BLaER1 treated with 17β-estradiol and CSF1 and Interleukin-3, amounts not matched to agents 10 nM and 100 nM (cell line): ENCODE measurements at regions not wholly inside any gene's neighbourhood (a gene's known extent, or its start where the extent isn't known, plus 50 kb on each side); places are given as distances from the start of the nearest gene placed in this dataset.
"Not testable (repeated sequence)": the region's sequence is repeated elsewhere in the genome, so short reads cannot be mapped to it uniquely, and the experiment has no call there.

ENCODE experiments used
- H3K27ac ChIP-seq, 11 experiments: shearing (Covaris generic); formaldehyde crosslinking; 2 replicates each; pipeline ENCODE4 v1.8.1; 2022
- H3K27me3 ChIP-seq, 11 experiments: shearing (Covaris generic); formaldehyde crosslinking; 2 replicates each; pipeline ENCODE4 v1.8.1; 2022
- H3K36me3 ChIP-seq, 11 experiments: shearing (Covaris generic); formaldehyde crosslinking; 2 replicates each; pipeline ENCODE4 v1.8.1; 2022
- H3K4me1 ChIP-seq, 10 experiments: shearing (Covaris generic); formaldehyde crosslinking; 2 replicates each; pipeline ENCODE4 v1.8.1; 2022
- H3K4me2 ChIP-seq, 11 experiments: shearing (Covaris generic); formaldehyde crosslinking; 2 replicates each; pipeline ENCODE4 v1.8.1; 2022
- H3K4me3 ChIP-seq, 10 experiments: shearing (Covaris generic); formaldehyde crosslinking; 2 replicates each; pipeline ENCODE4 v1.8.1; 2022
- H3K9ac ChIP-seq, 11 experiments: shearing (Covaris generic); formaldehyde crosslinking; 2 replicates each; pipeline ENCODE4 v1.8.1; 2022
- H3K9me3 ChIP-seq, 11 experiments: shearing (Covaris generic); formaldehyde crosslinking; replicated peaks in 1 of 11; 2 replicates each; pipeline ENCODE4 v1.8.1; 2022
- H4K20me1 ChIP-seq, 11 experiments: shearing (Covaris generic); formaldehyde crosslinking; 2 replicates each; pipeline ENCODE4 v1.8.1; 2022
- Cebpa-rat ChIP-seq, 11 experiments: shearing (Covaris generic); IDR thresholded peaks; 2 replicates each; pipeline ENCODE4 v1.8.1; 2022

DNA sequence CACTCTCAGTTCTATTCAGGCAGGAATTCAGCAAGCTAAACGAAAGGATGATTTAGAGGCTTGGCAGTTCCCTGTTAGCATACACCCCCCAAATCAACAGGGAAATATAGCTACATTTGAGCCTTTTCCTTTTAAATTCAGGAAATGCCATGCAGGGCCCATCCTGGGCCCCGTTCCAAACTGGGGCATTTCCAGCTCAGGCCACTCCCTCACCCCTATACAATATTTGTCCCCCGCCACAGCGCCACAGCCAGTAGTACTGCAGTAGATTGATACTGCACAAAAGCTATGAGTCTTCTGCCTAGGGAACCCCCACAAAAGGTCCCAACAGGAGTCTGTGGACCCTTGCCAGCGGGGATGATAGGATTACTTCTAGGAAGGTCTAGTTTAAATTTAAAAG lies 102.0 kb upstream of the MAPK10 start:
- no peaks in the 10 kb centered on the region for H3K36me3 ChIP-seq
- H3K4me2 ChIP-seq = no peak overlapping the region
- no peak overlapping the region for H3K9ac ChIP-seq
- peaks cover 6 to 21% (median 14%) of the 10 kb centered on the region in 11 experiments; a peak in 20 of 22 replicates for H3K9me3 ChIP-seq
- H3K4me3 ChIP-seq = no peak overlapping the region
- H3K27ac ChIP-seq = no peak overlapping the region
- H3K27me3 ChIP-seq = no peaks in the 10 kb centered on the region
- no peak for TF ChIP-seq Cebpa-rat (IDR thresholded peaks at IDR 0.05)
- H3K4me1 ChIP-seq = no peaks in the 10 kb centered on the region
- H4K20me1 ChIP-seq = no peaks in the 10 kb centered on the region

- peaks cover 0 to 8% (median 0%) of the 10 kb centered on the region in 10 experiments; a peak in 2 of 20 replicates for H3K4me1 ChIP-seq
- H3K4me2 ChIP-seq = peak overlapping the region in 2 of 11 experiments; percentile 14 to 32; a peak in 1 of 22 replicates
- H4K20me1 ChIP-seq = no peaks in the 10 kb centered on the region
- H3K9me3 ChIP-seq = no peaks in the 10 kb centered on the region
- H3K36me3 ChIP-seq = no peaks in the 10 kb centered on the region
- TF ChIP-seq Cebpa-rat (IDR thresholded peaks at IDR 0.05) = no peak
- no peak overlapping the region for H3K4me3 ChIP-seq
- H3K9ac ChIP-seq = no peak overlapping the region
- H3K27ac ChIP-seq = no peak overlapping the region
- H3K27me3 ChIP-seq = no peaks in the 10 kb centered on the region
These were observed 112.6 kb upstream of the MAPK10 start for GRCh38 chr4:86472377-86473019.

DNA sequence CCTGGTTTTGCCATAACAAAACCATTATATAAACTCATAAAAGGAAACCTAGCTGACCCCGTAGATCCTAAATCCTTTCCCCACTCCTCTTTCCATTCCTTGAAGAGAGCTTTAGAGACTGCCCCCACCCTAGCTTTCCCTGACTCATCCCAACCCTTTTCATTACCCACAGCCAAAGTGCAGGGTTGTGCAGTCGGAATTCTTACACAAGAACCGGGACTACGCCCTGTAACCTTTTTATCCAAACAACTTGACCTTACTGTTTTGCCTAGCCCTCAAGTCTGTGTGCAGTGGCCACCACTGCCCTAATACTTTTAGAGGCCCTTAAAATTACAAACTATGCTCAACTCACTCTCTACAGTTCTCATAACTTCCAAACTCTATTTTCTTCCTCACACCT lies 116.0 kb upstream of the PTPN13 start:
- H3K27ac ChIP-seq, H4K20me1 ChIP-seq, H3K9me3 ChIP-seq, H3K36me3 ChIP-seq, H3K9ac ChIP-seq, H3K4me2 ChIP-seq, H3K4me3 ChIP-seq, H3K4me1 ChIP-seq, H3K27me3 ChIP-seq: not testable (repeated sequence)

DNA sequence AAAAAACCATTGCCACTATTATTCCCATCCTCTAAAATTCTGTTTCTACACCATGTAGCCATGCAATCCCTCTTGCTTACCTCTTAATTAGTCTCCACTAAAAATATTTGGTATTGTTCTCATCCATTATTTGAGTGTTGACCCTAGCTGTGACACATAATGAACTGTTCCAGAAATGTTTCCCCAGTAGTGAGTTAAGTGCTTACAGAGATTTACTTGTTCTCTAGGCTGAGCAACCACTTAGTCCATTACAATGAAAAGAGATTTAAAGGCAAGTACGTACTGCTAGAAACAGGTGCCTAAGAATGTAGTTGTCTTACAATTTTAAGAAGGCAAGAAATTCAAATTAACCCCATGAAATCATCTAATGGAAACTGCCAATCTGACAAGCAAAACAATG lies 112.7 kb upstream of the PTPN13 start:
- no peak for TF ChIP-seq Cebpa-rat (IDR thresholded peaks at IDR 0.05)
- Histone ChIP-seq H3K27ac (no peak overlapping the region), H4K20me1 (no peaks in the 10 kb centered on the region), H3K4me1 (peaks cover 0 to 23% (median 12%) of the 10 kb centered on the region in 10 experiments; a peak in 17 of 20 replicates), H3K9ac (no peak overlapping the region), H3K36me3 (no peaks in the 10 kb centered on the region), H3K4me2 (no peak overlapping the region), H3K27me3 (no peaks in the 10 kb centered on the region), H3K9me3 (no peaks in the 10 kb centered on the region), H3K4me3 (no peak overlapping the region)

DNA sequence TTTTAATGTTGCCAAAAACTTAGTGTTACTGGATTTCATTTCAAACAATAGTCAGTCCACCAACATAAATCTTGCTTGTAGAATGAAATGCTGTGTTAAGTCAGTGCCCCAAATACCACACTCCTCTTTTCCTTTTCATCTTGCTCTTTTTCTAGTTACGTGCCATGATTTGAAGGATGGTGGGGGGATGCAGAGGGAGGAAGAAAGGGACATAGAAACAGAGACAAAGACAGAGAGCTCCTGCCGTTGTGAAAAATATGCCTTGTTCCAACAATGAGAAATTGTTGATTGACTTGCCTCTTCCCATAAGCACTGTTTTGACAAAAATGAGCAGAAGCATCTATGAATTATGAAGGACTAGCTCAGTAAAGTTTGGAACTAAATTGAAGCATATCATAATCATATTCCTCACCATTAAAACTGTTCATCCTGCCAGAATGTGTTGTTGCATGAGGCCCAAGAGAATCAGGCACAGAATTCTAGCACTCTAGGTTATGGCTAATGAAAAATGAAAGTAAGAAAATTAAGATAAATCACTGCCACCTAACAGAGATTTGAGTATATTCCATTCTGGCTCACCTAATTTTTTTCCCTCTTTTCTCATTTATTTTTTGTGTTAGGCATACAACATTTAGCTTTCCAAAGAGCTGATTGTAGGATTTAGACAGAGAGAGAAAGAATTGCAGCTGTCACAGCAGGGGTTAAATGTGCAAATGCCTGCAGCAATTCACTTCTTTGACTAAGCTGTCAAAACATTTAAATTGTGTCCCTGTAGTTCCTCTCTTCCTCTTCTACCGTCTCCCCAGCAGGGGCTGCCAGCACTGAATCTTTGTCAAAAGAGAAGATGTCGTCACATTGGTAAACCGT lies 111.6 kb upstream of the PTPN13 start:
- Histone ChIP-seq H4K20me1 (no peaks in the 10 kb centered on the region), H3K4me1 (peaks cover 0 to 23% (median 12%) of the 10 kb centered on the region in 10 experiments; a peak in 17 of 20 replicates), H3K9ac (no peak overlapping the region), H3K36me3 (no peaks in the 10 kb centered on the region), H3K27me3 (no peaks in the 10 kb centered on the region), H3K27ac (no peak overlapping the region), H3K4me3 (no peak overlapping the region), H3K4me2 (peak overlapping the region in 2 of 11 experiments; percentile 19 to 33; a peak in 3 of 22 replicates), H3K9me3 (no peaks in the 10 kb centered on the region)
- TF ChIP-seq Cebpa-rat (IDR thresholded peaks at IDR 0.05) = no peak

DNA sequence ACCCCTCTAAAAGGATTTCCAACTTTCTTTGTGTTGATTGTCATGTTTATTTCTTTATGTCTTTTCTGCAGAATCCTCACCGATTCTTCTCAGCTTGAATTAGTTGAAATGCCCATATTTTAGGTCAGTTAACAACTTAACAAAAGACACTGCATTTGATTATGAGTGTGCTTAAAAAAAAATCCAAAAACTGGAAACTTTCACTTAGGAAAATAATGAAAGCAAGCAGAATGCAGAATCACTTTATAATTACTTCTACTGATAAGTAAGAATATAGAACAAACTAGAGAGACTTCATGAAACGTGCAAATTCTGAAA lies 111.0 kb upstream of the PTPN13 start:
- no peak overlapping the region for H3K4me3 ChIP-seq
- peaks cover 0 to 23% (median 12%) of the 10 kb centered on the region in 10 experiments; a peak in 17 of 20 replicates for H3K4me1 ChIP-seq
- no peak overlapping the region for H3K27ac ChIP-seq

GRCh38 chr4:86483773-86484172 lies 110.3 kb upstream of the PTPN13 start:
- Histone ChIP-seq H3K27ac (peak overlapping the region in 4 of 11 experiments; percentile 1 to 30 (median 12); a peak in 1 of 22 replicates), H3K9me3 (no peaks in the 10 kb centered on the region), H3K4me1 (peaks cover 0 to 23% (median 12%) of the 10 kb centered on the region in 10 experiments; a peak in 17 of 20 replicates), H4K20me1 (no peaks in the 10 kb centered on the region), H3K9ac (no peak overlapping the region), H3K4me2 (peak overlapping the region in 9 of 11 experiments; percentile 11 to 68 (median 47); a peak in 18 of 22 replicates), H3K4me3 (no peak overlapping the region), H3K36me3 (no peaks in the 10 kb centered on the region), H3K27me3 (no peaks in the 10 kb centered on the region)
- no peak for TF ChIP-seq Cebpa-rat (IDR thresholded peaks at IDR 0.05)

More for the DNA sequence above, 111.0 kb upstream of the PTPN13 start:
- Histone ChIP-seq H3K36me3 (no peaks in the 10 kb centered on the region), H3K9me3 (no peaks in the 10 kb centered on the region), H3K27me3 (no peaks in the 10 kb centered on the region), H3K4me2 (peak overlapping the region in 2 of 11 experiments; percentile 19 to 33; a peak in 3 of 22 replicates), H3K9ac (no peak overlapping the region), H4K20me1 (no peaks in the 10 kb centered on the region)
- no peak for TF ChIP-seq Cebpa-rat (IDR thresholded peaks at IDR 0.05)

DNA sequence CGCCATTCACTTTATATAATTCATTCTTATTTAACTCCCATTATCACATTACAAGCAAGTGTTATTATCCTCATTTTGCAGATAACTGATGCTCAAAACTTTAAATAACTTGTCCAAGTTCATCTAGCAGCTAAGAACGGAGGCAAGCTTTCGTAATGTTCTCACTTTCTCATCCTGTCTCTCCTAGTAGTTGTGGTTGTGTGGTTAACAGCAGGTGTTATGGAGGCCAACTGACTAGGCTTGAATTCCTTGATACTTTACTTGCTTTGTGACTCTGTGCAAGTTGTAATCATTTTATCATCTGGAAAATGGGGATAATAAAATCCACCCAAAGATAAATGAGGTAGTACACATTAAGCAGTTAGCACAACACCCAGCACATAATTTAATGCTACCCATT lies 109.9 kb upstream of the PTPN13 start:
- no peak overlapping the region for H3K9ac ChIP-seq
- peaks cover 0 to 23% (median 12%) of the 10 kb centered on the region in 10 experiments; a peak in 17 of 20 replicates for H3K4me1 ChIP-seq
- H3K27me3 ChIP-seq = no peaks in the 10 kb centered on the region
- no peaks in the 10 kb centered on the region for H3K36me3 ChIP-seq
- no peak overlapping the region for H3K4me3 ChIP-seq
- H3K9me3 ChIP-seq = no peaks in the 10 kb centered on the region
- no peaks in the 10 kb centered on the region for H4K20me1 ChIP-seq
- H3K4me2 ChIP-seq = peak overlapping the region in 10 of 11 experiments; percentile 11 to 68 (median 44); a peak in 19 of 22 replicates
- TF ChIP-seq Cebpa-rat (IDR thresholded peaks at IDR 0.05) = no peak
- H3K27ac ChIP-seq = peak overlapping the region in 3 of 11 experiments; percentile 12 to 30 (median 13); a peak in 1 of 22 replicates

DNA sequence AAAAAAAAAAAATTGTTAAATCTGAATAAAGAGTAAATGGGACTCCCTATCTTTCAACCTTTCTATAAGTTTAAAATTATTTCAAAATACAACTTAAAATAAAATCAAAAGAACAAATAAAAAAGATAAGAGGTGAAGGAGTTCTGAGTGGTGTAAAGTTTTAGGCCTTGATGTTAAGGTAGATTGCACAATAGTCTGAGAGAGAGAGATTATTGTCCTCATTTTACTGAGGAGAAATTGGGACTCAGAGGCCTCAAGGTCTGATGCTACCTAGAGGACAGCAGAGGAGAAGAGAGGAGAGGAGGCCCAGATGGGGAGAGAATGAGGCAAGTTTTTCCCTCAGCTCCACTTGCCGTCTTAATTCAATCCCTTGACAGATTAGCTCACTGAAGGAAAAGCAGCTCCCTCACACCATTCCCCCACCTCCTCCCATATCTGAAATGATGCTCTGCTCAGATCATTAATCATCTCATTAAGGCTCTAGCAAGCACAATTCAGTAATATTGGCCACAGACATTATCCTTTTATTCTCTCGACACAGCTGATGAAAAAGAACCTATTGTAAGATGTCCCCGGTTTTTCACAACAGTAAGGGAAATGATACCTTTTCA lies 106.3 kb upstream of the PTPN13 start:
- Histone ChIP-seq H3K36me3 (no peaks in the 10 kb centered on the region), H3K4me3 (no peak overlapping the region), H3K4me1 (peaks cover 0 to 20% (median 11%) of the 10 kb centered on the region in 10 experiments; a peak in 17 of 20 replicates), H3K27me3 (no peaks in the 10 kb centered on the region), H3K9ac (no peak overlapping the region), H4K20me1 (no peaks in the 10 kb centered on the region), H3K4me2 (no peak overlapping the region), H3K9me3 (no peaks in the 10 kb centered on the region), H3K27ac (no peak overlapping the region)
- peak in 6 of 11 experiments; percentile 12 to 69 (median 28); a peak in 5 of 22 replicates for TF ChIP-seq Cebpa-rat (IDR thresholded peaks at IDR 0.05)
